Kidney epithelial cell (primary cell): ENCODE measurements at regions not wholly inside any gene's neighbourhood (a gene's known extent, or its start where the extent isn't known, plus 50 kb on each side); places are given as distances from the start of the nearest gene placed in this dataset.

Experiments used
- DNase-seq: peaks from one replicate; pipeline ENCODE4 v3.0.0-alpha.2; 2010; ENCODE audit warnings: low read depth
- H3K27me3 ChIP-seq: 2 replicates; pipeline ENCODE4 v1.6.0; 2011; ENCODE audit warnings: low read length; ENCODE audit not compliant: control insufficient read depth, insufficient read depth
- H3K36me3 ChIP-seq: 2 replicates; pipeline ENCODE4 v1.5.1; 2011; ENCODE audit warnings: low read length; ENCODE audit not compliant: control insufficient read depth, insufficient read depth
- H3K4me3 ChIP-seq: 2 replicates; pipeline ENCODE4 v1.5.1; 2011; ENCODE audit warnings: low read depth, mild to moderate bottlenecking, control low read depth, low read length
- CTCF ChIP-seq: IDR thresholded peaks from 2 replicates; pipeline ENCODE4 v1.5.1; 2011; ENCODE audit warnings: mild to moderate bottlenecking, moderate library complexity, low read length, control low read depth, inconsistent platforms; ENCODE audit not compliant: insufficient read depth, poor library complexity, severe bottlenecking

GRCh38 chr20:20971810-20972209 is 134.3 kb downstream of the LINC00237 start:
- TF ChIP-seq CTCF: no peak
- Histone ChIP-seq H3K36me3 (no peaks in the 10 kb centered on the region), H3K27me3 (no peaks in the 10 kb centered on the region), H3K4me3 (no peak overlapping the region)
- DNase-seq: no peak

GRCh38 chr20:20970841-20971240 is 135.3 kb downstream of the LINC00237 start:
- DNase-seq: no peak
- no peak for TF ChIP-seq CTCF
- Histone ChIP-seq H3K36me3 (no peaks in the 10 kb centered on the region), H3K27me3 (no peaks in the 10 kb centered on the region), H3K4me3 (no peak overlapping the region)

GRCh38 chr20:20969701-20970280 is 136.4 kb downstream of the LINC00237 start:
- no peaks in the 10 kb centered on the region for H3K36me3 ChIP-seq
- no peak for TF ChIP-seq CTCF
- no peaks in the 10 kb centered on the region for H3K27me3 ChIP-seq
- no peak overlapping the region for H3K4me3 ChIP-seq
- DNase-seq: no peak

GRCh38 chr20:20967564-20968184 is 138.5 kb downstream of the LINC00237 start:
- H3K36me3 ChIP-seq: no peaks in the 10 kb centered on the region
- no peaks in the 10 kb centered on the region for H3K27me3 ChIP-seq
- no peak for DNase-seq
- no peak for TF ChIP-seq CTCF
- no peak overlapping the region for H3K4me3 ChIP-seq

- no peaks in the 10 kb centered on the region for H3K27me3 ChIP-seq
- DNase-seq: no peak
- H3K4me3 ChIP-seq: no peak overlapping the region
- no peak for TF ChIP-seq CTCF
- H3K36me3 ChIP-seq: no peaks in the 10 kb centered on the region
Observed at GRCh38 chr20:20966171-20966570, 140.0 kb downstream of the LINC00237 start.
